GM23338 (cell line): ENCODE measurements at regions not wholly inside any gene's neighbourhood (a gene's known extent, or its start where the extent isn't known, plus 50 kb on each side); places are given as distances from the start of the nearest gene placed in this dataset.

ENCODE experiments used
- ATAC-seq: fragments of 200-7000 bp; cut with Tn5 transposase; 3 replicates; pipeline ENCODE4 v1.9.1; 2020
- DNase-seq: peaks from one replicate; pipeline ENCODE4 v3.0.0-alpha.2; 2015; ENCODE audit warnings: low spot score
- H2AFZ ChIP-seq: fragments of 200-600 bp; sonication (generic); 2 replicates; pipeline ENCODE4 v1.8.0; 2016; ENCODE audit warnings: antibody characterized with exemption, mild to moderate bottlenecking, moderate library complexity
- H3F3A ChIP-seq: fragments of 200-600 bp; sonication (generic); replicated peaks from 2 replicates; pipeline ENCODE4 v1.8.0; 2017; ENCODE audit warnings: antibody characterized with exemption, mixed run types, low read depth
- H3K27ac ChIP-seq: fragments of 200-600 bp; sonication (generic); 2 replicates; pipeline ENCODE4 v1.6.1; 2016; ENCODE audit warnings: low read depth
- H3K27me3 ChIP-seq: fragments of 200-600 bp; sonication (generic); 2 replicates; pipeline ENCODE4 v1.8.0; 2016; ENCODE audit warnings: mild to moderate bottlenecking, mixed run types, moderate library complexity; ENCODE audit not compliant: insufficient read depth
- H3K36me3 ChIP-seq: fragments of 200-600 bp; sonication (generic); 2 replicates; pipeline ENCODE4 v1.8.0; 2016; ENCODE audit warnings: mild to moderate bottlenecking; ENCODE audit not compliant: insufficient read depth
- H3K4me1 ChIP-seq: fragments of 200-600 bp; sonication (generic); 2 replicates; pipeline ENCODE4 v1.8.0; 2016; ENCODE audit warnings: mild to moderate bottlenecking, moderate library complexity; ENCODE audit not compliant: insufficient read depth
- H3K4me2 ChIP-seq: fragments of 200-600 bp; sonication (generic); 2 replicates; pipeline ENCODE4 v1.7.1; 2017; ENCODE audit warnings: mixed run types
- H3K4me3 ChIP-seq: fragments of 200-600 bp; sonication (generic); 2 replicates; pipeline ENCODE4 v1.6.1; 2016; ENCODE audit warnings: mixed run types
- H3K79me2 ChIP-seq: fragments of 200-600 bp; sonication (generic); replicated peaks from 2 replicates; pipeline ENCODE4 v1.8.0; 2017; ENCODE audit warnings: mild to moderate bottlenecking; ENCODE audit not compliant: insufficient read depth
- H3K9me2 ChIP-seq: fragments of 200-600 bp; sonication (generic); 2 replicates; pipeline ENCODE4 v1.8.0; 2017; ENCODE audit not compliant: insufficient read depth
- H4K20me1 ChIP-seq: fragments of 200-600 bp; sonication (generic); replicated peaks from 2 replicates; pipeline ENCODE4 v1.8.0; 2017; ENCODE audit warnings: mild to moderate bottlenecking; ENCODE audit not compliant: insufficient read depth
- H3K27ac Mint-ChIP-seq: 2 replicates; pipeline ENCODE4 v1.8.0; 2020; ENCODE audit warnings: inconsistent platforms, mild to moderate bottlenecking, moderate library complexity, mixed read lengths
- H3K27me3 Mint-ChIP-seq: 3 replicates; pipeline ENCODE4 v1.8.0; 2022; ENCODE audit warnings: low read depth, mild to moderate bottlenecking, moderate library complexity, mixed read lengths, inconsistent platforms; ENCODE audit not compliant: insufficient read depth, poor library complexity
- H3K36me3 Mint-ChIP-seq: 3 replicates; pipeline ENCODE4 v1.8.0; 2021; ENCODE audit warnings: low read depth, mild to moderate bottlenecking, inconsistent platforms, moderate library complexity, mixed read lengths
- H3K4me1 Mint-ChIP-seq: 3 replicates; pipeline ENCODE4 v1.8.0; 2020; ENCODE audit warnings: mild to moderate bottlenecking, inconsistent platforms, mixed read lengths
- H3K4me3 Mint-ChIP-seq: 3 replicates; pipeline ENCODE4 v1.8.0; 2021; ENCODE audit warnings: moderate library complexity, mild to moderate bottlenecking, inconsistent platforms, mixed read lengths
- H3K9me3 Mint-ChIP-seq: 3 replicates; pipeline ENCODE4 v1.8.0; 2020; ENCODE audit warnings: moderate library complexity, mild to moderate bottlenecking, inconsistent platforms, mixed read lengths
- EZH2phosphoT487 ChIP-seq: fragments of 200-600 bp; sonication (generic); IDR thresholded peaks from one replicate; pipeline ENCODE4 v1.8.1; 2018; ENCODE audit warnings: antibody characterized with exemption; ENCODE audit not compliant: unreplicated experiment
- NANOG ChIP-seq: IDR thresholded peaks from 2 replicates; pipeline ENCODE4 v1.6.1; 2016; ENCODE audit warnings: antibody characterized with exemption, borderline replicate concordance
- TF ChIP-seq, protein P1 (sequence below): fragments of 250-450 bp; sonication (Bioruptor Pico); IDR thresholded peaks from 2 replicates; pipeline ENCODE4 v1.5.0; 2020; ENCODE audit warnings: mild to moderate bottlenecking, moderate library complexity

DNA sequence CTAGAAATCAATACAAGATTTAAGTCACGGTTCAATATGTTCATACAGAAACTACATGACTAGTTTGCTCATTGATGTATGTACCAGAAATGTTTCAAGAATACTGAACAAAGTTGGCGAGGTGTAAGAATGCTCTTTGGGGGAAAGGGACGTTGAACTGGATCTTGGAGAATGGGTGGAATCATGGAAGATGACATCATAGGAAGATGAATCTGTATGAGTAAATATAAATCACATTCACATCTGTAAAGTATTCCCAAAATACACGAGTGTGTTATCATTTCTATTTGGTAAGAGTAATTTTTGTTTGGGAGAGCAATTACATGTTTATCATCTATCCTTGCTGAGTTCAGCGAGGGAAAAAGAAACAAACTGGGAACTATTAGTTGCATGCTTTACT, 162.2 kb upstream of the TMTC1 start:
- H3K27me3 ChIP-seq, result no peaks in the 10 kb centered on the region
- H3K4me1 Mint-ChIP-seq, result no peaks in the 10 kb centered on the region
- H3K36me3 ChIP-seq, result no peaks in the 10 kb centered on the region

More for the DNA sequence above, 162.2 kb upstream of the TMTC1 start:
- Histone ChIP-seq H3F3A (no peaks in the 10 kb centered on the region), H3K9me2 (0 out of 2 replicates have a peak, but pooled peaks cover 5% of the 10 kb centered on the region), H2AFZ (no peak overlapping the region), H3K27ac (no peak overlapping the region), H3K4me2 (no peak overlapping the region), H3K4me3 (no peak overlapping the region), H3K79me2 (no peaks in the 10 kb centered on the region), H4K20me1 (no peaks in the 10 kb centered on the region), H3K4me1 (no peaks in the 10 kb centered on the region)
- H3K27ac Mint-ChIP-seq, result no peak overlapping the region
- no peak overlapping the region for H3K4me3 Mint-ChIP-seq
- no peak for TF ChIP-seq NANOG
- TF ChIP-seq, protein P1, sequence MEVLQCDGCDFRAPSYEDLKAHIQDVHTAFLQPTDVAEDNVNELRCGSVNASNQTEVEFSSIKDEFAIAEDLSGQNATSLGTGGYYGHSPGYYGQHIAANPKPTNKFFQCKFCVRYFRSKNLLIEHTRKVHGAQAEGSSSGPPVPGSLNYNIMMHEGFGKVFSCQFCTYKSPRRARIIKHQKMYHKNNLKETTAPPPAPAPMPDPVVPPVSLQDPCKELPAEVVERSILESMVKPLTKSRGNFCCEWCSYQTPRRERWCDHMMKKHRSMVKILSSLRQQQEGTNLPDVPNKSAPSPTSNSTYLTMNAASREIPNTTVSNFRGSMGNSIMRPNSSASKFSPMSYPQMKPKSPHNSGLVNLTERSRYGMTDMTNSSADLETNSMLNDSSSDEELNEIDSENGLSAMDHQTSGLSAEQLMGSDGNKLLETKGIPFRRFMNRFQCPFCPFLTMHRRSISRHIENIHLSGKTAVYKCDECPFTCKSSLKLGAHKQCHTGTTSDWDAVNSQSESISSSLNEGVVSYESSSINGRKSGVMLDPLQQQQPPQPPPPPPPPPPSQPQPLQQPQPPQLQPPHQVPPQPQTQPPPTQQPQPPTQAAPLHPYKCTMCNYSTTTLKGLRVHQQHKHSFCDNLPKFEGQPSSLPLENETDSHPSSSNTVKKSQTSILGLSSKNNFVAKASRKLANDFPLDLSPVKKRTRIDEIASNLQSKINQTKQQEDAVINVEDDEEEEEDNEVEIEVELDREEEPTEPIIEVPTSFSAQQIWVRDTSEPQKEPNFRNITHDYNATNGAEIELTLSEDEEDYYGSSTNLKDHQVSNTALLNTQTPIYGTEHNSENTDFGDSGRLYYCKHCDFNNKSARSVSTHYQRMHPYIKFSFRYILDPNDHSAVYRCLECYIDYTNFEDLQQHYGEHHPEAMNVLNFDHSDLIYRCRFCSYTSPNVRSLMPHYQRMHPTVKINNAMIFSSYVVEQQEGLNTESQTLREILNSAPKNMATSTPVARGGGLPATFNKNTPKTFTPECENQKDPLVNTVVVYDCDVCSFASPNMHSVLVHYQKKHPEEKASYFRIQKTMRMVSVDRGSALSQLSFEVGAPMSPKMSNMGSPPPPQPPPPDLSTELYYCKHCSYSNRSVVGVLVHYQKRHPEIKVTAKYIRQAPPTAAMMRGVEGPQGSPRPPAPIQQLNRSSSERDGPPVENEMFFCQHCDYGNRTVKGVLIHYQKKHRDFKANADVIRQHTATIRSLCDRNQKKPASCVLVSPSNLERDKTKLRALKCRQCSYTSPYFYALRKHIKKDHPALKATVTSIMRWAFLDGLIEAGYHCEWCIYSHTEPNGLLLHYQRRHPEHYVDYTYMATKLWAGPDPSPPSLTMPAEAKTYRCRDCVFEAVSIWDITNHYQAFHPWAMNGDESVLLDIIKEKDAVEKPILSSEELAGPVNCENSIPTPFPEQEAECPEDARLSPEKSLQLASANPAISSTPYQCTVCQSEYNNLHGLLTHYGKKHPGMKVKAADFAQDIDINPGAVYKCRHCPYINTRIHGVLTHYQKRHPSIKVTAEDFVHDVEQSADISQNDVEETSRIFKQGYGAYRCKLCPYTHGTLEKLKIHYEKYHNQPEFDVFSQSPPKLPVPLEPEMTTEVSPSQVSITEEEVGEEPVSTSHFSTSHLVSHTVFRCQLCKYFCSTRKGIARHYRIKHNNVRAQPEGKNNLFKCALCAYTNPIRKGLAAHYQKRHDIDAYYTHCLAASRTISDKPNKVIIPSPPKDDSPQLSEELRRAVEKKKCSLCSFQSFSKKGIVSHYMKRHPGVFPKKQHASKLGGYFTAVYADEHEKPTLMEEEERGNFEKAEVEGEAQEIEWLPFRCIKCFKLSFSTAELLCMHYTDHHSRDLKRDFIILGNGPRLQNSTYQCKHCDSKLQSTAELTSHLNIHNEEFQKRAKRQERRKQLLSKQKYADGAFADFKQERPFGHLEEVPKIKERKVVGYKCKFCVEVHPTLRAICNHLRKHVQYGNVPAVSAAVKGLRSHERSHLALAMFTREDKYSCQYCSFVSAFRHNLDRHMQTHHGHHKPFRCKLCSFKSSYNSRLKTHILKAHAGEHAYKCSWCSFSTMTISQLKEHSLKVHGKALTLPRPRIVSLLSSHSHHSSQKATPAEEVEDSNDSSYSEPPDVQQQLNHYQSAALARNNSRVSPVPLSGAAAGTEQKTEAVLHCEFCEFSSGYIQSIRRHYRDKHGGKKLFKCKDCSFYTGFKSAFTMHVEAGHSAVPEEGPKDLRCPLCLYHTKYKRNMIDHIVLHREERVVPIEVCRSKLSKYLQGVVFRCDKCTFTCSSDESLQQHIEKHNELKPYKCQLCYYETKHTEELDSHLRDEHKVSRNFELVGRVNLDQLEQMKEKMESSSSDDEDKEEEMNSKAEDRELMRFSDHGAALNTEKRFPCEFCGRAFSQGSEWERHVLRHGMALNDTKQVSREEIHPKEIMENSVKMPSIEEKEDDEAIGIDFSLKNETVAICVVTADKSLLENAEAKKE (CRISPR knock-in tag), result no peak
- no peak for TF ChIP-seq EZH2phosphoT487
- ATAC-seq (no peak), DNase-seq (no peak)
- no peaks in the 10 kb centered on the region for H3K27me3 Mint-ChIP-seq
- H3K9me3 Mint-ChIP-seq, result no peaks in the 10 kb centered on the region
- H3K36me3 Mint-ChIP-seq, result peaks cover under 1% of the 10 kb centered on the region; the same call in 1 of the 3 replicates
